Urothelium cell line (cell line): ENCODE measurements at regions not wholly inside any gene's neighbourhood (a gene's known extent, or its start where the extent isn't known, plus 50 kb on each side); places are given as distances from the start of the nearest gene placed in this dataset.

Experiments
- DNase-seq: peaks from one replicate; pipeline ENCODE4 v3.0.0; 2011; ENCODE audit warnings: low spot score, mixed read lengths
- FAIRE-seq: peaks from 2 replicates; lab custom pipeline; 2011; peaks lifted over from hg19 to GRCh38; lab: Jason Lieb, UNC

DNA sequence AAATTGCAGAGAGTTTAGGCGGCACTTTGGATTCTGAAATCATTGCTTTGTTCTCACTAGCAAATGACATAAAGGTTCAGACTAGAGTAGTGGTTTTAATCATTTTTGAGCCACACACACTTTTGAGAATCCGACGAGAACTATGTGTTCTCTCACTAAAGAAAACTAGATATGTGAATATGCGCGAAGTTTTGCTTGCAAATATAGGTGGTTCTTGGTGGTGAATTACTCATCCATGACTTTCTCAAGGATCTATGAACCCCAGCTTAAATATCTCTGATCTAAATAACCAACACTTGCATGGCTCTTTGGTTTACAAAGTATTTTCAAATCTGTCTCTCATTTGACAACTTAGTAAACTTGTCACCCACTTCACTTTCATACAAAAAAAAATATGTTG lies 54.8 kb downstream of the NOG start:
- DNase-seq (no peak), FAIRE-seq (no peak)

DNA sequence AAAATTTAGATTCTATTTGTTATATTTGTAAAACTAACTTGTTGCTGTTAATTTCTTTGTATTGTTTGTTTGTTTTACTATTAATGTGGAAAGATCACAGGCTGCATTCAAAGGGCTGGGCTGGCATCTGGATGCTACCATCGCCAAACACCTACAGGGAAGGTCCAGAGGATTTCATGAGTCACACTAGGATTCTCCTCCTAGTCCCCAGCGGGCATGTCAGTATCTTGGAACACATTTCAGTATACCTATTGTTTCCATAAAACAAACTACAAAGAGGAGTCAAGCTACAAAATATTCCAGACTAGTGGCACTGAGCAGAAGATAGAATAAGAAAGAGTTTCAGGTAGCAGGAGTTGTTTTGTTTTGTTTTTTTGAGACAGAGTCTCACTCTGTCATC lies 55.3 kb downstream of the NOG start:
- DNase-seq (no peak), FAIRE-seq (no peak)

DNA sequence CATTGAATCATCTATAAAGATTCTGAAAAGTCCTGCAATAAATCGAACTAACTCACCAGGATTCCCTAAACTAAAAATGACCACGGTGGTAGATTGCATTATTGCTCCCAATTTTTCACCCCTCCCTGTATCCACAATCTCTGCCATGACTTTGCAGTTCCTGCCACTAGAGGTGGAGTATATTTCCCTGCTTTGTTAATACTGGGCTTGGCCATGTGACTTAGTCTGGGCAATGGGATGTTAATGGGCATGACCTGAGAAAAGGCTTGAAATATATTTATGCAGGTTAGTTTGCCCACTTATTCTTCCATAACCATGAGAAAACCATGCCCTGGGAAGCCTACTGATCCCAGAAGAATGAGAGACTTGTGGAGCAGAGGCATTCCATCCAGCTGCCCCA lies 59.1 kb downstream of the NOG start:
- FAIRE-seq (no peak), DNase-seq (no peak)

DNA sequence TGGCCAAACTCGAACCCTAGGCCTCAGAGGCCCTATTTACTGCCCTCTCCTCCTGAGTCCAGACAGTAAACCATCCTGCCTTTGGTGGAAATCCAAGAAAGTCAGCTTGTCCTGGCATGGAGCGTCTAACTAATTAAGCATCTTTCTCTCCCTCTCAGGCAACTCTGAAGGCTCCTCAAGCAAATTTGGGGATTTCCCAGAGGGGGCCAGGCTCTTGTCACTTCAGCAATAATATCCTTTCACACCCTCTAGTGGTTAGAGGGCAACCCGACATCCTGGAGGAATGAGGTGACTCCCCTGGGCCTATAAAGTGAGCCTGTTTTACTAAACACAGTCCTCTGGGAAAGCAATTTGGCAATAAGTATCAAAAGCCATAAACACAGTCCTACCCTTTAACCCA lies 60.4 kb downstream of the NOG start:
- DNase-seq (peak; percentile 50), FAIRE-seq (no peak)

DNA sequence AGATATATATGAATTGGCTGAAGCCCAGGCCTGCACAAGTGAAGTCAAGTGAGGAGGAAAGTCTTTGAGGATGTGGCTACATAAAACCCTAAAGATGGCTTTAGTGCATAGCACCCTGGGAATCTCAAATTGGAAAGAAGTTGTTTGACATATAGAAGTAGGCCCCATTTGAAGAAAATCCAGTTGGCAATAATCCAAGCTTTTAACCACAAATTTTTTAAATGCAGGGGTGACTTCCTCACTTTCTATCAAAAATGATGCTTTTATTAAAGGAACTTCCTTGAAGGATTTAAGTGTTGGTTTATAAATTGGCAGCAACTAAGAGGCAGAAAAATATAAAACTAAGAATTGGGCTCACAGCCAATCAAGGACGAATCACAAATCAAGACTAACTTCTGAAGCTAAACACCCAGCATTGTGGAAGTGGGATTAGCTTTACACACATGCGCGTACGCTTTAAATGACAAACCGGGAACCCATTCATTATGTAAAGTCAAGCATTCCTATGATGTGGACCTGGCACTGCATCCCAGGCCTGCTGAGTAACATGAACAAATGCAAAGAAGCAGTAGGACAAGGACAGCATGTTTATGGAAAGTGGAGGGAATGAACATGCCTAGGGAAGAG lies 63.3 kb downstream of the NOG start:
- FAIRE-seq (peak; percentile 17), DNase-seq (no peak)

DNA sequence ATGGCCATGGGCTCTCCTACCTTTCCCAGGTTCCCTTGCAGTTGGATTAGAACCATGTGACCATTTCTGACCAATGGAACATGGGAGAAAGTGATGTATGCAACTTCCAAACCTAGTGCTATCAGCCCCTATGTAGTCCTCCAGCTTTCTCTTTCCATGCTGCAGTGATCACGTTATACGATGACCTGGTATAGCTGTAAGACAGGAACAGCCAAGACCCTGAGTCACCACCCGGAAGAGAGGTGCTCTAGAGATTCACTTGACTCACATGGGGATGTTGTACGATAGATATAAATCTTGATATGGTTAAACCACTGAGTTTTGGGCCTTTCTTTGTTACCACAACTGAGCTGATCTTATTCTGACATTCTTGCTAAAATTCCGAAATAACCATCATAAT lies 65.1 kb downstream of the NOG start:
- no peak for FAIRE-seq
- DNase-seq: no peak

DNA sequence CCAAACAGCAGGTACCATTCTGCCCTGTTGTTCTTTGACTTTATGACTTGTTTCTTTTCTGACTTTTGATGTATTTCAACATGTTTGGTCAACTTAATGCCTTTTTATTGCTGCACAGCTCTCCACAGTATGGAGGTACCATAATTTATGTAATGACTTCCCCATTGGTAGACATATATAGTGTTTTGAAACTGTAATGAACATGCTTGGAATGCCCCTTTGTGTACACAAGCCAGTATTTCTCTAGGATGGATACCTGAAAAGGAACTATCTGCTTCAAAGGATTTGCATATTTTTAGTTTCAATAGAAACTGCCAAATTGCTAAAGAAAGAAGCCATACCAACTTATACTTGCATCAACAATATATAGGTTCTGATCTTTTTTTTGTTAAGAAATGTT lies 66.1 kb downstream of the NOG start:
- DNase-seq: no peak
- no peak for FAIRE-seq

DNA sequence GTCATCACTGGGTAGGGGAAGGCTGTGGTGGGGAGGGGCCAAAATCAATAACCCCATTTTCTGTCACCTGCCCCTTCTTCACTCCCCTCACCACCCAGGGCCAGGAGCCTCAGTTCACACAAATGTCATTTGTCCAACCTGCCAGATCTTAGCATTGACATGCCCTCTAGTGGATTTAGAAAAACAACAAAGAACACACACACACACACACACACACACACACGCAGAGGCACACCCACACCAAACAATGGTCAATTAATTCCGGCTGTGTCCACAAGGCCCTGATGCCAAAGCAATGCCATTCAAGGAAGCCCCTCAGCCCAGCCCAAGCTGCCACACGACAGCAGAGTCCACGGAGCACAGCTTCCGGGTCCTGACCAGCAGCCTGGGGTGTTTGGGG lies 68.4 kb downstream of the NOG start:
- no peak for DNase-seq
- no peak for FAIRE-seq

DNA sequence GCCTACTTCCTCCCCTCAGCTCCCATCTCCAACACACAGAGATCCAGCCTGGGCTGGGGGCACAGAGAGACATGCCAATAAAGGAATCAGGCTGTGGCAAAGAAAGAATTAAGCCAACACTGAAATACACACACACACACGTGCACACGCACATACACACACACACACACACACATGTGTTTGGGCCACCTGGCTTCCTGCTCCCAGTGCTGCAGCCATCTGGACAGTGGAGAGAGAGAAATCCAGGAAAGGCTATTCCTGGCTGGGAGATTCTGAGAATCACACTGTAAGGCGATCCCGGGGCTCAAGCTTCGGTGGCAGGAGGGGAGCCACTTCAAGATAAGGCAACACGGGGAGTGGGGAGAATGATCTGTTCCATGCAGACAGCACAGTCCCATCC lies 72.4 kb downstream of the NOG start:
- peak; percentile 87 for FAIRE-seq

DNA sequence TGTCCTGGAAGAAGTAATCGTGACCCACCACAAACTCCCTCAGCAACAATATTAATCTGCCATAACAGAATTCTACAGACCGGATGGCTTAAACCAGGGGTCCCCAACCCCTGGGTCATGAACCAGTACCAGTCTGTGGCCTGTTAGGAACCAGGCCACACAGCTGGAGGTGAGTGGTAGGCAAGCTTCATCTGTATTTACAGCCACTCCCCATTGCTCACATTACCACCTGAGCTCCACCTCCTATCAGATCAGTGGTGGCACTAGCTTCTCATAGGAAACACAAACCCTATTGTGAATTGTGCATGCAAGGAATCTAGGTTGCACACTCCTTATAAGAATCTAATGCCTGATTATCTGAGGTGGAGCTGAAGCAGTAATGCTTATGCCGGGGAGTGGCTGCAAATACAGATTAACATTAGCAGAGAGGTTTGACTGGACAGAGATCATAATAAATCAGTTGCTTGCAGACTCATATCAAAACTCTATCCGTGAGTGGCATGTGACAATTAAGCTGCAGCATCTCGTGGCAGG lies 74.5 kb downstream of the NOG start:
- DNase-seq (no peak), FAIRE-seq (no peak)

More for the DNA sequence above, 72.4 kb downstream of the NOG start:
- no peak for DNase-seq

DNA sequence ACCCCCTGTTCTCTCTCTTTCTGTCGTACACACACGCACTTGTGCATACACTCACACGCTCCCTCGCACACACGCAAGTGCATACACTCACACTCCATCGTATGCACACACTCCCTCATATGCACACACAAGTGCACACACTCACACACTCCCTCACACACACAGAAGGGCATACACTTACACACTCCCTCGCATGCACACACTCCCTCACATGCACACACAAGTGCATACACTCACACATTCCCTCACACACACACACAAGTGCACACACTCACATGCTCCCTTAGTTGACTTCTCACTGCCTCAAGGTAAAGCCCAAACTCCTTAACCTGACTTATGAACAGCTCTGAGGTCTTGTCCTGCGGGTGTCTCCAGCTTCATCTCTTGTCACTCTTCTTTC lies 78.7 kb downstream of the NOG start:
- FAIRE-seq (peak; percentile 81), DNase-seq (no peak)

DNA sequence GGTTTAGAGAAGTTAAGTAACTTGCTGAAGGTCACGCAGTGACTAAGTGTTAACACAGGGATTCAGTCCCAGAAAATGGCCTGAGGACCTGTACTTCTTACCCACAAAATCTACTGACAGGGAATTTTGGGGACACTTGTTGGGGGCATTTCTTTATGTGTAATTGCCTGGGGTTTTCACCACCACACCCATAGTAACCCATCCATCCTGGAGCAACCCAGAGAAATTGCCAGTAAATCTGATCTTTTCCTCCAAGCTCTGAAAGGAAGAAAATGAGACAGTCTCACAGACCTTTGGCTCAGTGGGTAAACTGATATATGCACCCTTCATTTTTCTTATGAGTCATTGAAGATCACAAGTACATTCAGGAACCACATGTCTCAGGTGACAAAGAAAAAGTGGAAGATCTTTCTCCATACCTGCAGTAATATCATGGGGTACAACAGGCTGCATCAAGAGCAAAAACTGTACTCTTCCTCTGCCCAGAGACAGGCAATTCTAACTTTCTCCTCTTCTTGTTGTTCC lies 81.0 kb downstream of the NOG start:
- no peak for FAIRE-seq

DNA sequence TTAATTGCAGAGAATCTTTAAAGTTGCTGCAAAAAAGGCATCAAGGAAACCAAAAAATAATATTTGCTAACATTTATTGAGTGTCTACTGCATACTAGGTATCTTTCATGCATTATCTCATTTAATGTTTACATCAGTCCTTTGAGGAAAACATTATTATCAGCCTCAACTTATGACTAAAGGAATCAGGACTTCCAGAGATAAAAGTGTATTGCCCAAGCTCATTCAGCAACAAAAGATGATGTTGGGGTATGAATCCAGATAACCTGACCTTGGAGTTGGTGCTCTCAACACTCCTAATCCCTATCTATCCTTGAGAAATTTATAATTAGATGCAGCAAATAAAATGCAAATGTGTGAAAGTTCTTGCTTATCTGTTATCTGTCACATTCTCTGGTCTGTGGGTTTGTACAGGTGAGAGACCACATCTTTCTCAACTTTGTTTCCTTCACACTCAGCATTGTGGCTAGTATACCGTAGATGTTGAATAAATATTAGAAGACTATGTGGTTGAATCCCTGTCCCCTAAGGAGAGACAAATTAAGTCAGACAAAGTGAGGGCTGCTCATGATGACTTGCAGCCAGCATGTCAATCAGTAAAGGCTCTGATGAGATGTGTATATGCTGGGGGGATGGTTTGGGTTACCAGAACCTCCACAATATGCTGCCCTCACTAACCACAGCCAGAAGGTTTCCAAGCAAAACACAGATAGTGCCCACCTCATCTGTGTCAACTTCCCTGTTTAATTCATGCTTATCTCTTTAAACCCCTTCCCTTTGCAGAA lies 82.6 kb downstream of the NOG start:
- DNase-seq: no peak
- no peak for FAIRE-seq

More for the DNA sequence above, 81.0 kb downstream of the NOG start:
- no peak for DNase-seq

DNA sequence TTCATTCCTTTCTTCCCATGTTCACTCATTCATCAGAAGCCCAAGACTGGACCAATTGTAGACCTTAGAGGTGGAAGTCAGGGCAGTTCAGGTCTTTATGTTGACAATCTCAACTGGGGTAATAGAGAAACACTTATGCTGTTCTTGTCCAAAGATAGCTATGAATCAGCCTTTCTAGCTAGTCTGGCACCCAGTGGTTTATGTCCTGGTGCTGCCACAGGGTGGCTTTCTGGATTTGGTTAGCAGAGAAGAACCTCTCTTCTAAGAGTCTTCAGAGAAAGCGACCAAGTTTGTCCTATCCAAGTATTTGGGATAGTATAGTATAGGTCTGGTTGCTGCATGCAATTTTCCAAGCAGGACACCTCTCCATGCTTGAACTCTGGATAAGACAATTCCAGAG lies 83.3 kb downstream of the NOG start:
- DNase-seq (no peak), FAIRE-seq (no peak)

DNA sequence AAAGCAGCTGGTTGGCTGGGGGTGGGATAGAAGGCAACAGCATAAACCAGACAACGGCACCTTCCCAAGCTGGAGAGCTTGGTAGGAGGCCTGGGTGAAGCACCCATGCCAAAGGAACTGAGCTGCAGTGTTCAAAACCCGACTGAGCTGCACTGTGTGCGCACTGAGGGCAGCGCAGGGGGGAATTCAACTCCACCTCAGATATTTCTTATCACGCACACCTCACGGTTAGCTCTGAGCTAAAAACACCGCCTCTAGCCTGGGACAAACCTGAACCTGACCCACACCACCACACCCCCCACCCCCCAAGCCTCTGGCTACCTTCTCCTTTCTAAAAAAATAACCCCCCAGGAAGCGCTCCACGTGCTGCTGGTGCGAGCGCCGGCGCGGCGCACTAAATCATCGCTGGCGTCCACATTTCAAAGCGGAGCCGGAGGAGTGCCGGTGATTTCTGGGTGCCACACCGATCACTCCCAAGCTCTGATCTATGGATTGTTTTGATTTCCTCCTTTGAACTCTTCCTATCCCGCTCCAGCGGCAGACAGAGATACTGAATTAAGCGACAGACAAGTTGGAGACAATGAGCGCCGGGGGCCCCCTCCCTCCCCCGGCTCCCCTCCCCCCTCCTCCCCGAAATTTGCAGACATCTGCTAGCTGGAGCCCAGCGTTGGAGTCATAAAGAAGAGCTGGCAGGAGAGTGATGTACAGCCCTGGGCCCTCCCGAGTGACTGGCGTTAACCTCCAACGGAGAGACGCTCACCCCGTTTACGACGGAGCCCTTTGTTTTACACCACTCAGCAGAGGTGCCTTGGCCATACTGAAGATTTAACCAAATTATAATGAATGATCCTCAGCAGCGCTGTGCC lies 85.0 kb downstream of the NOG start:
- FAIRE-seq (no peak), DNase-seq (no peak)

DNA sequence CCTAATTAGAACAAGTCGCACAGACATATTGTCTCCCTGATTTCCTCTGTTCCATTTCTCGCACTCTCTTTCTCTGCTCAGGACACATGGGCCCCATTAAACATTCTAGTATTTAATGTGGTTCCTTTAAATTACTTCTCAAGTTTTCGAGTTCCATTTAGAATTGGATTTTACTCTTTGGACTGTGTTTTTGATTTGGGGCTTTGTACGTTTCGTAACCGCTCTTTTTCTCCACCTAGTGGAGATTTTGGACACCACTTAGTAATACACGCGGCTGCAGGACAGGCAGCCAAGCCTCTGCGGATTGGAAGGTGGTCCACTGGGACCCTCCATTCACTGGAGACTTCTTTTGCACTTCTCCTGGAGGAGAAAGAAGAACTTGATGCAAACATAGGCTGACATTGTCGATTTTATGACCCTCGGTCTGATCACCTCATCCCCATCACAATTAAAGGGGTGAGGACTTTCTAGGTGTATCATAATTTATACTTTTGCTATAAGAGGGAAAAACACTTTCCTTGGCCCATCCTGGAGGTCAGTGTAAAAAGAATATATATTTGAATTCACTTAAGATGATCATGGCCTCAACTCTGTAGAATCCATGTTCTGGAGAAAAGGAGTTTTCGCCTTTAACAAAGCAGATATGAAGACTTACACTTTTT lies 85.7 kb downstream of the NOG start:
- DNase-seq (peak; percentile 33), FAIRE-seq (no peak)

DNA sequence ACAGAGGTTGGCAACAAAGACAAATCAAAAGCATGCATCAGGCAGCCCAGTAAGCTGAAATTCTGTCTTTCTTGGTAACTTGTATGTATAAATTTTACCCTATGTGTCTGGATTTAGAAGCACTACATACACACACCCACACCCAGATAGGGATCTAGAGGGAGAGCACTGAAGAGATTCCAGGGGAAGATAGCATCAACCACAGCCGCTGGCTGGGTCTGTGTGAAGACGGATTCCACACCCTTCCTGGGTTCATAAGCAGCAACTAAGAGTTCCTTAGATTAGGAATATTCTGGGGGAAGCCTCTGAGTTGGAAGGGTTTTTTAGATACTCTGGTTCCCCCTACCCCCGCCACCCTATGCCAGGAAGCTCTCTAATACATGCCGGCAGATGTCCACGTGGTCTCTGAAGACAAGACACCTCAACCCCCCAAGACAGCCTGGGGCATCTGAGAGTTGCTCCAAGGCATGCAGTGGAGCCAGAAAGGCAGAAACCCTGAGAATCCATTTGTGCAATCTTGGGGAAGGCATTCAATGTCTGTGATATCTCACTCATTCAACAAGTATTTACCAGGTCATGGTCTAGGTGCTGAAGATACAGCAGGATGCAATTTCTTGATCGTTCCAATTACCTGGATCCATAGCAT lies 86.4 kb downstream of the NOG start:
- FAIRE-seq: no peak
- no peak for DNase-seq

DNA sequence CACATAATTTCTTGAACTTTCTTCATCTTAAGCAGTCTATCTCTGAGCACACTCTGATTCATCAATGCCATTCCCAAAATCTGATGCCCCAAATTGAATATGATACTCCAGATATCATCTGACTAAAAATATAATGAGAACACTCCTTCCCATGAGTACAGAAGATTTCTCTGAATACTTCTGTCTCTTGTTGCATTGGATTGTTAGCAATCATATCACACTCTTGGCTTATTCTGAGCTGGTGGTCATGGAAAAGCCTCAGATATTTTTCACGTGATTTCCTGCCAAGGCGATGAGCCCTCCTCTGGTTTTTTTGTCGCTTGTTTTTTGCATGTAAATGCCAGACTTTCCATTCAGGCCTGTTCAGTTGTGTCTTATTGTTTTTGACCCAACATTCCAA lies 87.2 kb downstream of the NOG start:
- no peak for FAIRE-seq
- no peak for DNase-seq

DNA sequence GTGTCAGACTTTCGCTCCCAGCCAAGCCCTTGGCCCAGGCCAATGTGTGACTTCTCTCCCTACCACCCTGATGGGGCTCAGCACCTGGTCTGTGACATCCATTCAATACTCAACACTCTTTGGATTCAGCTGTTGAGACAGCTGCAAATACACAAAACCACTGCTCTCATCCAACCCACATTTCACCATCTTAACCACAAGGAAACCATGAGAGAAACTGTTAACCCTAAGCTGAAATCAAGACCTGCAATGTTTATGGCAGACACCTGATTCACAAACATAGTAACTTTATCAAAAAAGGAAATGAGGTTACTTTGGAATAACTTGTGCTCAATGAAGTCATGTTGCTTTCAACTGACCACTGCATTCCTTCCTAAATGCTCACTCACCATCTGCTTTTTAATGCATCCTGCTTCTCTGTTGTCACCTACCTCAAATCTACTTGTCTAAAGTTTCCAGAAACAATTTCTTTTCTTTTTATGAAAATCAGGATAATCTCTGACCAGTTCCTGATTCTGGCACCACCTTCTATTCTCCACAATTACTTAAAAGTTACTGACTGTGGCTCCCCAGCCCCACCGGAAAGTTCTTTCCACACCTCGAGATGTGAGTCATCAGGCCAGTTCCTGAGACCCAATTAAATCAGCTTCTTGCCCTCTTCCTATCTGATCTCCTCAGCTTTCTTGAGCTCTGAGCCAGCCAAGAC lies 88.2 kb downstream of the NOG start:
- DNase-seq (peak; percentile 84), FAIRE-seq (peak; percentile 87)

DNA sequence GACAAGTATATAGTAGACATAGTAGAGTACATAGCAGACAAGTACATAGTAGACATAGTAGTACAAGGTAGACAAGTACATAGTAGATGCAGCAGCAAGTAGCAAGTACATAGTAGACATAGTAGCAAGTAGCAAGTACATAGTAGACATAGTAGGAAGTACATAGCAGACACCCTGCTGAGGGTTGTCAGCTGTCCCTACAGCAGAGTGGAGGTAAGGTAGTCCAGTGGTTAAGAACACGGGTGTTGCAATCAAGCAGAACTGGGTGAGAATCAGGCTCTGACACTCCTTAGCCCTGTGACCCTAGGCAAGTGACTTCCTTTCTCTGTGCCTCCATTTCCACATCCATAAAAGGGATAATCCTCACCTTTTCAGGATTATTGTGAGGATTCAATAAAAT lies 94.7 kb downstream of the NOG start:
- DNase-seq: no peak
- FAIRE-seq: peak; percentile 88
